IMR-90 (cell line): ENCODE measurements at regions not wholly inside any gene's neighbourhood (a gene's known extent, or its start where the extent isn't known, plus 50 kb on each side); places are given as distances from the start of the nearest gene placed in this dataset.

ENCODE experiments used
- ATAC-seq: fragments of 200-7000 bp; cut with Tn5 transposase; 2 replicates; pipeline ENCODE4 v1.9.1; 2020; ENCODE audit warnings: low read depth, mild to moderate bottlenecking, moderate library complexity
- BruUV-seq: library from RNA; stranded (reverse); fragments of 400-500 nt; replicated peaks from 2 replicates; lab custom pipeline; 2021; lab: Mats Ljungman, UMichigan
- CTCF ChIA-PET: fragments of 300-600 bp; formaldehyde crosslinking; extraction: SDS; loops from one replicate; lab custom pipeline; 2021; ENCODE audit warnings: antibody characterized with exemption; lab: Yijun Ruan, JAX
- POLR2A ChIA-PET: fragments of 300-600 bp; sonication (Branson Sonifier 250); formaldehyde crosslinking; loops from one replicate; lab custom pipeline; 2022; ENCODE audit warnings: antibody characterized with exemption; ENCODE audit not compliant: unreplicated experiment; lab: Charles Lee
- DNase-seq: peaks from one replicate; pipeline ENCODE4 v3.0.0; 2013
- H2AFZ ChIP-seq: replicated peaks from 2 replicates; pipeline ENCODE3; 2013; ENCODE audit warnings: low read length, mild to moderate bottlenecking; ENCODE audit not compliant: poor library complexity
- H2AK5ac ChIP-seq: 2 replicates; pipeline ENCODE4 v1.6.1; 2013; ENCODE audit warnings: low read depth, low read length, inconsistent platforms
- H2AK9ac ChIP-seq: replicated peaks from 2 replicates; pipeline ENCODE3; 2013; ENCODE audit warnings: mild to moderate bottlenecking, low read depth, low read length, moderate library complexity; ENCODE audit not compliant: poor library complexity
- H2BK120ac ChIP-seq: 2 replicates; pipeline ENCODE4 v1.6.1; 2013; ENCODE audit warnings: low read depth, low read length, inconsistent platforms
- H2BK15ac ChIP-seq: 3 replicates; pipeline ENCODE4 v1.6.1; 2013; ENCODE audit warnings: low read depth, low read length, inconsistent platforms
- H2BK20ac ChIP-seq: 2 replicates; pipeline ENCODE4 v1.6.1; 2013; ENCODE audit warnings: low read depth, mild to moderate bottlenecking, inconsistent platforms, low read length, moderate library complexity
- H2BK5ac ChIP-seq: 2 replicates; pipeline ENCODE4 v1.6.1; 2013; ENCODE audit warnings: mild to moderate bottlenecking, low read depth, low read length, inconsistent platforms; ENCODE audit not compliant: poor library complexity, severe bottlenecking
- H3K14ac ChIP-seq: replicated peaks from 2 replicates; pipeline ENCODE4 v1.6.1; 2013; ENCODE audit warnings: low read depth, low read length, inconsistent platforms
- H3K18ac ChIP-seq: 2 replicates; pipeline ENCODE4 v1.6.1; 2013; ENCODE audit warnings: low read depth, low read length, control low read depth
- H3K23ac ChIP-seq: 2 replicates; pipeline ENCODE4 v1.6.1; 2013; ENCODE audit warnings: low read depth, low read length, inconsistent platforms
- H3K27ac ChIP-seq: 2 replicates; pipeline ENCODE4 v1.5.1; 2013; ENCODE audit warnings: mild to moderate bottlenecking, control low read depth, low read length; ENCODE audit not compliant: insufficient read depth
- H3K27me3 ChIP-seq: 2 replicates; pipeline ENCODE4 v1.6.1; 2013; ENCODE audit warnings: low read length; ENCODE audit not compliant: control insufficient read depth, insufficient read depth
- H3K36me3 ChIP-seq: 2 replicates; pipeline ENCODE4 v1.6.1; 2013; ENCODE audit warnings: low read length, mixed read lengths; ENCODE audit not compliant: control insufficient read depth, insufficient read depth
- H3K4ac ChIP-seq: 2 replicates; pipeline ENCODE4 v1.6.1; 2013; ENCODE audit warnings: low read depth, low read length, inconsistent platforms
- H3K4me1 ChIP-seq: 2 replicates; pipeline ENCODE4 v1.6.1; 2013; ENCODE audit warnings: low read length, mixed read lengths; ENCODE audit not compliant: control insufficient read depth, insufficient read depth
- H3K4me2 ChIP-seq: 2 replicates; pipeline ENCODE4 v1.6.1; 2013; ENCODE audit warnings: low read depth, mild to moderate bottlenecking, control low read depth, low read length, moderate library complexity
- H3K4me3 ChIP-seq: 2 replicates; pipeline ENCODE4 v1.5.1; 2013; ENCODE audit warnings: low read depth, mild to moderate bottlenecking, control low read depth, low read length, moderate library complexity; ENCODE audit not compliant: insufficient read depth
- H3K56ac ChIP-seq: 2 replicates; pipeline ENCODE4 v1.6.1; 2013; ENCODE audit warnings: low read length, inconsistent platforms; ENCODE audit not compliant: insufficient read depth; ENCODE audit errors: extremely low read depth
- H3K79me1 ChIP-seq, 2 experiments: 2 replicates each; pipeline ENCODE4 v1.6.1; 2013; ENCODE audit warnings: low read length in 2 of 2, inconsistent platforms in 1 of 2, low read depth in 1 of 2
- H3K9ac ChIP-seq: 2 replicates; pipeline ENCODE4 v1.6.1; 2013; ENCODE audit warnings: low read depth, low read length, control low read depth
- H3K9me1 ChIP-seq: 2 replicates; pipeline ENCODE4 v1.6.1; 2013; ENCODE audit warnings: low read length, inconsistent platforms; ENCODE audit not compliant: insufficient read depth
- H3K9me3 ChIP-seq: 2 replicates; pipeline ENCODE4 v1.6.1; 2013; ENCODE audit warnings: low read length; ENCODE audit not compliant: control insufficient read depth, insufficient read depth
- H4K20me1 ChIP-seq: 2 replicates; pipeline ENCODE4 v1.6.1; 2013; ENCODE audit warnings: low read length, inconsistent platforms; ENCODE audit not compliant: insufficient read depth
- H4K5ac ChIP-seq: 2 replicates; pipeline ENCODE4 v1.6.1; 2013; ENCODE audit warnings: mild to moderate bottlenecking, low read depth, low read length, control low read depth
- H4K8ac ChIP-seq, 2 experiments: 2 replicates each; pipeline ENCODE4 v1.6.1; 2013; ENCODE audit warnings: low read depth in 2 of 2, low read length in 2 of 2, control low read depth in 1 of 2, inconsistent platforms in 1 of 2
- H4K91ac ChIP-seq: 2 replicates; pipeline ENCODE4 v1.6.1; 2013; ENCODE audit warnings: low read depth, low read length, inconsistent platforms; ENCODE audit not compliant: insufficient read depth
- BHLHE40 ChIP-seq: fragments of 150-350 bp; IDR thresholded peaks from 2 replicates; pipeline ENCODE4 v1.6.1; 2016; ENCODE audit warnings: mild to moderate bottlenecking, low read depth, low read length
- CEBPB ChIP-seq: IDR thresholded peaks from 2 replicates; pipeline ENCODE4 v1.6.1; 2012; ENCODE audit warnings: low read depth, low read length, improper control_type of control experiment
- CTCF ChIP-seq: conservative IDR thresholded peaks from 2 replicates; pipeline ENCODE4 v1.5.1; 2012; ENCODE audit warnings: mild to moderate bottlenecking, low read depth, low read length, improper control_type of control experiment
- FOS ChIP-seq: fragments of 150-350 bp; IDR thresholded peaks from 2 replicates; pipeline ENCODE4 v1.6.1; 2016; ENCODE audit warnings: low read depth, low read length
- MAZ ChIP-seq: IDR thresholded peaks from 2 replicates; pipeline ENCODE4 v1.6.1; 2012; ENCODE audit warnings: low read depth, mild to moderate bottlenecking, low read length, improper control_type of control experiment, moderate library complexity, borderline replicate concordance
- NFE2L2 ChIP-seq: fragments of 150-350 bp; IDR thresholded peaks from 2 replicates; pipeline ENCODE4 v1.6.1; 2016; ENCODE audit warnings: low read depth, mild to moderate bottlenecking, low read length
- RAD21 ChIP-seq: IDR thresholded peaks from 2 replicates; pipeline ENCODE4 v1.6.1; 2012; ENCODE audit warnings: low read length, improper control_type of control experiment
- RFX5 ChIP-seq: IDR thresholded peaks from 2 replicates; pipeline ENCODE4 v1.8.0; 2012; ENCODE audit warnings: low read depth, mild to moderate bottlenecking, low read length, moderate library complexity
- SMC3 ChIP-seq: fragments of 150-350 bp; IDR thresholded peaks from 2 replicates; pipeline ENCODE4 v1.6.1; 2016; ENCODE audit warnings: low read depth, mild to moderate bottlenecking, antibody characterized with exemption, low read length, moderate library complexity
- WGBS, 2 experiments: methylation state at CpG; one replicate each; pipeline versions ENCODE4 v1.1.5 to v1.1.7; 2013; ENCODE audit warnings: missing lambda C conversion rate in 2 of 2; ENCODE audit not compliant: insufficient read length in 1 of 2; ENCODE audit errors: extremely low coverage in 2 of 2; 5-methylcytosine and 5-hydroxymethylcytosine counted together
- dilution Hi-C: fragments of 300-500 bp; cut with HindIII; formaldehyde crosslinking; loops from one replicate; pipeline ENCODE4 v1.14.3; 2018; ENCODE audit warnings: low sequenced_read_pairs; ENCODE audit not compliant: unreplicated experiment
- in situ Hi-C: fragments of 300-500 bp; cut with MboI; formaldehyde crosslinking; loops from 3 replicates; pipeline ENCODE4 v1.14.3; 2019; ENCODE audit warnings: low sequenced_read_pairs, inconsistent platforms, mixed read lengths
- intact Hi-C: fragments of 100-400 bp; cut with micrococcal nuclease; formaldehyde crosslinking; loops from 2 replicates; pipeline ENCODE4 v1.10.0; 2022

DNA sequence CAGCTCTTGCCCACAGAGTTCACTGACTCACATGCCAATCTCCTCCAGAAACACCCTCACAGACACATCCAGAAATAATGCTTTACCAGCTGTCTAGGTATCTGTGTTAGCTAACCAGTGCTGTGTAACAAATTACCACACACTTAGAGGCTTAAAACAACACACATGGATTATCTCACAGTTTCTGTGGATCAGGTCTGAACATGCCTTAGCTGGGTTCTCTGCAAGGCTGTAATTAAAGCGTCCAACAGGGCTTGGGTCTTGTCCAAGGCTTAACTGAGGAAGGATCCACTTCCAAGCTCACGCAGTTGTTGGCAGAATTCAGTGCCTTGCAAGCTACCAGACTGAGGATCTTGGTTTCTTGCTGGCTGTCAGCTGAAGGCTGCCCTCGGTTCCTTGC lies 92.5 kb upstream of the RGS4 start:
- peaks cover 4% of the 10 kb centered on the region; the same call in 1 of the 2 replicates for H3K4me1 ChIP-seq
- DNase-seq = no peak
- ATAC-seq = no peak

More for the DNA sequence above, 92.5 kb upstream of the RGS4 start:
- TF ChIP-seq NFE2L2 (no peak), CTCF (no peak), MAZ (no peak), BHLHE40 (no peak), RAD21 (no peak), CEBPB (no peak), SMC3 (no peak), FOS (no peak), RFX5 (no peak)
- Histone ChIP-seq H2BK15ac (no peak overlapping the region), H3K4me2 (no peak overlapping the region), H2BK120ac (no peak overlapping the region), H2AK9ac (no peak overlapping the region), H3K14ac (0 out of 2 replicates have a peak overlapping the region, but pooled peaks have one; percentile 8), H2AK5ac (no peak overlapping the region), H4K8ac (no peak overlapping the region), H2BK5ac (no peak overlapping the region), H3K27ac (no peak overlapping the region), H3K9me1 (no peaks in the 10 kb centered on the region), H3K9ac (no peak overlapping the region), H3K4ac (peak overlapping the region; percentile 2; the same call in 1 of the 2 replicates), H3K23ac (no peak overlapping the region), H3K36me3 (no peaks in the 10 kb centered on the region), H3K9me3 (no peaks in the 10 kb centered on the region; the same call in 1 of the 2 replicates), H2AFZ (peak overlapping the region; percentile 18), H3K56ac (no peak overlapping the region), H3K79me1 (no peaks in the 10 kb centered on the region), H2BK20ac (no peak overlapping the region), H4K20me1 (no peaks in the 10 kb centered on the region), H3K18ac (no peak overlapping the region), H4K91ac (no peak overlapping the region), H4K5ac (no peak overlapping the region), H3K4me3 (no peak overlapping the region), H3K27me3 (no peaks in the 10 kb centered on the region)
- ChIA-PET POLR2A (no interaction called here), CTCF (no interaction called here)
- in situ Hi-C loops = no loop called here
- dilution Hi-C loops = no loop called here
- no TSS peak for BruUV-seq
- intact Hi-C loops = no loop called here
- 70% methylated on average over 2 of the region's 3 CpGs; no CpG with 5 or more reads in 1 of the 2 experiments for WGBS, 2 experiments
